ENCODE measurements at regions not wholly inside any gene's neighbourhood (a gene's known extent, or its start where the extent isn't known, plus 50 kb on each side); places are given as distances from the start of the nearest gene placed in this dataset.

- DNase-seq (ENCODE audit: low spot score in 2 of 2, unreplicated experiment in 2 of 2): no peak
- Mint-ChIP-seq H3K4me1 (no peaks in the 10 kb centered on the region), H3K4me3 (no peak overlapping the region), H3K27me3 (ENCODE audit: low read depth) (no peaks in the 10 kb centered on the region), H3K9me3 (no peaks in the 10 kb centered on the region), H3K27ac (no peak overlapping the region), H3K36me3 (no peaks in the 10 kb centered on the region)
- TF ChIP-seq CTCF (IDR thresholded peaks at IDR 0.05; ENCODE audit: unreplicated experiment): no peak
Measured at GRCh38 chr7:34330308-34330707, 327.7 kb upstream of the NPSR1 start.

- Mint-ChIP-seq H3K4me1 (no peaks in the 10 kb centered on the region), H3K9me3 (no peaks in the 10 kb centered on the region)
- TF ChIP-seq CTCF (IDR thresholded peaks at IDR 0.05; ENCODE audit: unreplicated experiment): no peak
Measured at GRCh38 chr7:34331102-34331501, 326.9 kb upstream of the NPSR1 start.

GRCh38 chr7:34332006-34332405, 326.0 kb upstream of the NPSR1 start:
- no peaks in the 10 kb centered on the region for H3K4me1 Mint-ChIP-seq
- peaks cover 1% of the 10 kb centered on the region for H3K9me3 Mint-ChIP-seq
- no peak for TF ChIP-seq CTCF (IDR thresholded peaks at IDR 0.05; ENCODE audit: unreplicated experiment)

More at GRCh38 chr7:34331102-34331501, 326.9 kb upstream of the NPSR1 start:
- no peak for DNase-seq (ENCODE audit: low spot score in 2 of 2, unreplicated experiment in 2 of 2)
- Mint-ChIP-seq H3K27ac (no peak overlapping the region), H3K4me3 (no peak overlapping the region), H3K27me3 (ENCODE audit: low read depth) (no peaks in the 10 kb centered on the region), H3K36me3 (no peaks in the 10 kb centered on the region)

GRCh38 chr7:34333184-34333583, 324.8 kb upstream of the NPSR1 start:
- Mint-ChIP-seq H3K36me3 (no peaks in the 10 kb centered on the region), H3K4me1 (no peaks in the 10 kb centered on the region), H3K9me3 (peaks cover 8% of the 10 kb centered on the region), H3K27me3 (ENCODE audit: low read depth) (no peaks in the 10 kb centered on the region), H3K4me3 (no peak overlapping the region), H3K27ac (no peak overlapping the region)
- no peak for TF ChIP-seq CTCF (IDR thresholded peaks at IDR 0.05; ENCODE audit: unreplicated experiment)
- DNase-seq (ENCODE audit: low spot score in 2 of 2, unreplicated experiment in 2 of 2): no peak

More at GRCh38 chr7:34332006-34332405, 326.0 kb upstream of the NPSR1 start:
- Mint-ChIP-seq H3K36me3 (no peaks in the 10 kb centered on the region), H3K4me3 (no peak overlapping the region), H3K27ac (no peak overlapping the region), H3K27me3 (ENCODE audit: low read depth) (no peaks in the 10 kb centered on the region)
- no peak for DNase-seq (ENCODE audit: low spot score in 2 of 2, unreplicated experiment in 2 of 2)

GRCh38 chr7:34333925-34334324, 324.1 kb upstream of the NPSR1 start:
- Mint-ChIP-seq H3K36me3 (no peaks in the 10 kb centered on the region), H3K9me3 (peaks cover 11% of the 10 kb centered on the region), H3K4me3 (no peak overlapping the region), H3K27ac (no peak overlapping the region), H3K4me1 (no peaks in the 10 kb centered on the region), H3K27me3 (ENCODE audit: low read depth) (no peaks in the 10 kb centered on the region)
- no peak for DNase-seq (ENCODE audit: low spot score in 2 of 2, unreplicated experiment in 2 of 2)
- TF ChIP-seq CTCF (IDR thresholded peaks at IDR 0.05; ENCODE audit: unreplicated experiment): no peak

GRCh38 chr7:34337163-34337562, 320.9 kb upstream of the NPSR1 start:
- Mint-ChIP-seq H3K36me3 (no peaks in the 10 kb centered on the region), H3K4me1 (peaks cover 7% of the 10 kb centered on the region), H3K9me3 (peaks cover 11% of the 10 kb centered on the region), H3K27ac (no peak overlapping the region), H3K27me3 (ENCODE audit: low read depth) (no peaks in the 10 kb centered on the region), H3K4me3 (no peak overlapping the region)
- no peak for DNase-seq (ENCODE audit: low spot score in 2 of 2, unreplicated experiment in 2 of 2)
- no peak for TF ChIP-seq CTCF (IDR thresholded peaks at IDR 0.05; ENCODE audit: unreplicated experiment)

Measured in mesothelial cell of epicardium (in vitro differentiated cells).